PFSK-1 (cell line): ENCODE measurements at regions not wholly inside any gene's neighbourhood (a gene's known extent, or its start where the extent isn't known, plus 50 kb on each side); places are given as distances from the start of the nearest gene placed in this dataset.

Source experiments
- POLR2AphosphoS5 ChIP-seq: IDR thresholded peaks from 2 replicates; pipeline ENCODE4 v1.6.1; 2012; ENCODE audit warnings: low read depth, mild to moderate bottlenecking, control low read depth, low read length, moderate library complexity
- REST ChIP-seq, 2 experiments: IDR thresholded peaks; 2 replicates each; pipeline versions ENCODE4 v1.6.1 to v1.8.0; 2011 to 2012; ENCODE audit warnings: low read depth in 2 of 2, low read length in 2 of 2, control low read depth in 1 of 2, inconsistent platforms in 1 of 2, mild to moderate bottlenecking in 1 of 2, moderate library complexity in 1 of 2; ENCODE audit not compliant: insufficient read depth in 1 of 2
- SIN3A ChIP-seq: IDR thresholded peaks from 2 replicates; pipeline ENCODE4 v1.6.1; 2012; ENCODE audit warnings: mild to moderate bottlenecking, low read length, moderate library complexity, borderline replicate concordance; ENCODE audit not compliant: insufficient read depth
- TAF1 ChIP-seq: IDR thresholded peaks from 2 replicates; pipeline ENCODE4 v1.6.1; 2012; ENCODE audit warnings: low read length, control low read depth, borderline replicate concordance; ENCODE audit not compliant: insufficient read depth

- no peak for TF ChIP-seq TAF1
- TF ChIP-seq POLR2AphosphoS5 = 0 out of 2 replicates have a peak, but pooled peaks have one; percentile 28
- TF ChIP-seq REST (IDR thresholded peaks at IDR 0.05; ENCODE audit: insufficient read depth in 1 of 2, low read depth in 2 of 2, low read length in 2 of 2) = peak in 1 of 2 experiments; percentile 27; a peak in 1 of 4 replicates
- TF ChIP-seq SIN3A = peak; percentile 71; the same call in 1 of the 2 replicates
These were observed 111.1 kb downstream of the AIPL1 start for GRCh38 chr17:6323626-6324356.
